Karpas-422 (cell line): ENCODE measurements at regions not wholly inside any gene's neighbourhood (a gene's known extent, or its start where the extent isn't known, plus 50 kb on each side); places are given as distances from the start of the nearest gene placed in this dataset.

Experiments used
- DNase-seq: peaks from one replicate; pipeline ENCODE4 v3.0.0-alpha.2; 2015
- H2AFZ ChIP-seq: fragments of 200-600 bp; sonication (generic); 2 replicates; pipeline ENCODE4 v1.6.1; 2014; ENCODE audit warnings: antibody characterized with exemption, low read length, mixed read lengths
- H3K27ac ChIP-seq: fragments of 200-600 bp; sonication (generic); 2 replicates; pipeline ENCODE4 v1.5.1; 2014; ENCODE audit warnings: mild to moderate bottlenecking, low read length, moderate library complexity
- H3K27me3 ChIP-seq: fragments of 200-600 bp; sonication (generic); 2 replicates; pipeline ENCODE4 v1.6.1; 2014; ENCODE audit warnings: low read length, mixed read lengths
- H3K36me3 ChIP-seq: fragments of 200-600 bp; sonication (generic); 2 replicates; pipeline ENCODE4 v1.6.1; 2014; ENCODE audit warnings: low read length, mixed read lengths; ENCODE audit not compliant: insufficient read depth
- H3K4me1 ChIP-seq: fragments of 200-600 bp; sonication (generic); 2 replicates; pipeline ENCODE4 v1.6.1; 2014; ENCODE audit warnings: mild to moderate bottlenecking, low read length, mixed read lengths
- H3K4me2 ChIP-seq: fragments of 200-600 bp; sonication (generic); 2 replicates; pipeline ENCODE4 v1.6.1; 2014; ENCODE audit warnings: low read length, low read depth, mild to moderate bottlenecking; ENCODE audit not compliant: poor library complexity, severe bottlenecking
- H3K4me3 ChIP-seq: fragments of 200-600 bp; sonication (generic); 2 replicates; pipeline ENCODE4 v1.5.1; 2014; ENCODE audit warnings: mild to moderate bottlenecking, antibody characterized with exemption, low read length, mixed read lengths
- H3K79me2 ChIP-seq: fragments of 200-600 bp; sonication (generic); 2 replicates; pipeline ENCODE4 v1.6.1; 2014; ENCODE audit warnings: mild to moderate bottlenecking, low read length, mixed read lengths
- H3K9ac ChIP-seq: fragments of 200-600 bp; sonication (generic); 2 replicates; pipeline ENCODE4 v1.6.0; 2014; ENCODE audit warnings: low read length
- H3K9me2 ChIP-seq: fragments of 200-600 bp; sonication (generic), shearing (Covaris generic); replicated peaks from 2 replicates; pipeline ENCODE4 v1.6.0; 2014; ENCODE audit warnings: mild to moderate bottlenecking, low read length, moderate library complexity; ENCODE audit not compliant: insufficient read depth
- H3K9me3 ChIP-seq: fragments of 300-700, 200-600 bp; sonication (generic); 2 replicates; pipeline ENCODE4 v1.6.1; 2014; ENCODE audit warnings: low read length, mixed read lengths
- H4K20me1 ChIP-seq: fragments of 200-600 bp; sonication (generic); 2 replicates; pipeline ENCODE4 v1.6.1; 2014; ENCODE audit warnings: mild to moderate bottlenecking, antibody characterized with exemption, low read length, low read depth; ENCODE audit not compliant: insufficient read depth

GRCh38 chr7:67595431-67596180, 599.0 kb downstream of the TYW1 start:
- DNase-seq: no peak

DNA sequence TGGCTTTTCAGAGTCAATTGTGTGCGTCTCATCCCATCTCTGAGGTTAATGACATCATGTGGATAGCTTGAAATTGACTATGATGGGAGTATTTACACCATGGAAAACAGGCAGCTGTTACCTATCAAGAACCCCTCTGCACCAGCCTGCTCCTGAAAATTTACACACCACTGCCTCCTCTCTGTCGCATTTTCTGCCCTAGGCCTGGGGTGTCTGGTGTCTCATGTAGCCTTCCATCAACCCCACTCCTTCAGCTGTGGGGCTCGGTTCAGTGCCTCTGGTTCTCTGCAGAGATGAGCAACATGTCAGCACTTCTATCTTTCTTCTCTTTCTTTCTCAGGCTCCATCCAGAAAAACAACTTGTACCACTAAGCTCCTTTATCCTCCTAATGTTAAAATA, 600.5 kb downstream of the TYW1 start:
- Histone ChIP-seq H3K79me2 (no peaks in the 10 kb centered on the region), H3K4me3 (no peak overlapping the region), H3K4me1 (no peaks in the 10 kb centered on the region), H3K9me2 (0 out of 2 replicates have a peak, but pooled peaks cover 2% of the 10 kb centered on the region), H3K27ac (no peak overlapping the region), H3K36me3 (no peaks in the 10 kb centered on the region), H3K27me3 (no peaks in the 10 kb centered on the region), H3K9ac (no peak overlapping the region), H3K9me3 (no peaks in the 10 kb centered on the region), H2AFZ (no peak overlapping the region), H3K4me2 (no peak overlapping the region), H4K20me1 (no peaks in the 10 kb centered on the region)
- DNase-seq: no peak

More at GRCh38 chr7:67595431-67596180, 599.0 kb downstream of the TYW1 start:
- Histone ChIP-seq H3K9ac (no peak overlapping the region), H4K20me1 (no peaks in the 10 kb centered on the region), H3K4me2 (no peak overlapping the region), H3K79me2 (no peaks in the 10 kb centered on the region), H3K4me3 (no peak overlapping the region), H3K27me3 (no peaks in the 10 kb centered on the region), H3K9me2 (0 out of 2 replicates have a peak, but pooled peaks cover 2% of the 10 kb centered on the region), H3K27ac (no peak overlapping the region), H3K36me3 (no peaks in the 10 kb centered on the region), H3K9me3 (no peaks in the 10 kb centered on the region), H2AFZ (no peak overlapping the region), H3K4me1 (no peaks in the 10 kb centered on the region)

- Histone ChIP-seq H3K27me3 (no peaks in the 10 kb centered on the region), H3K9ac (no peak overlapping the region), H3K4me2 (no peak overlapping the region), H3K27ac (no peak overlapping the region), H2AFZ (no peak overlapping the region), H3K9me3 (no peaks in the 10 kb centered on the region), H3K36me3 (no peaks in the 10 kb centered on the region), H3K4me3 (no peak overlapping the region), H3K4me1 (no peaks in the 10 kb centered on the region), H3K79me2 (no peaks in the 10 kb centered on the region), H4K20me1 (no peaks in the 10 kb centered on the region), H3K9me2 (0 out of 2 replicates have a peak, but pooled peaks cover 2% of the 10 kb centered on the region)
- DNase-seq: no peak
These were observed 601.8 kb downstream of the TYW1 start for GRCh38 chr7:67598469-67598868.

DNA sequence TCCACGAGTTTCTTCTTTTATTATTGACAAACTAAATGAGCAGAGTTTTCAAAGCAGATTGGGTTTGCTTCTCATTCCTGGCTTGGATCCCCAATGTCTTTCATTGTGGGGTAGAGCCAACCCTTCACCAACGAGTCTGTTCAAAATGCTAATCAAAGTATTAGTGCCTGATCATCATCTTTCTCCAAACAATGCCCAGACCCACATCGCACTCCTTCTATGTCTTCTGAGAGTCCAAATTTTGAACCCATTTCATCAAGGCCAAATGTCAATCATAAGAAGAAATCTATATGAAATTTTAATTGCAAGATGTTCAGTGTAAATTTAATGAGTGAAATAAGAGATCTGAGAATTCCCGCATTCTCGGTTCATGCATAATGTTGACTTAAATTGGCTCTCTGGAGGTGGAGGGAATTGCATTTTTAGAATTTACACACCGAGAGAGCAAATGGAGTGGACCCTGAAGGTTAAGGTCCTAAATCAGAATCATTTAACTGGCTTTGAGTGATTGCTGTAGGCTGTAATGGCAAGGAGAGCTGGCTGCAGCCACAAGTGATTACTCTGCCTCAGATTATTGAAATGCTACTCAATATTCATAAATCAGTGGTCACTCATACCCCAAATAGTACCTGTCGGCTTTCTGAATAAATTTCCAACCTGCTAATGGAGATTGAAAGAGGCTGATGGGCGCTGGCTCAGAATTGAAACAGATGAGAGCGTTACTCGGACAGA, 602.9 kb downstream of the TYW1 start:
- H3K4me1 ChIP-seq: no peaks in the 10 kb centered on the region
- H3K9ac ChIP-seq: no peak overlapping the region
- no peak overlapping the region for H3K4me3 ChIP-seq
- no peak overlapping the region for H3K4me2 ChIP-seq
- no peak overlapping the region for H3K27ac ChIP-seq
- no peaks in the 10 kb centered on the region for H3K79me2 ChIP-seq
- no peaks in the 10 kb centered on the region for H3K27me3 ChIP-seq
- 0 out of 2 replicates have a peak, but pooled peaks cover 2% of the 10 kb centered on the region for H3K9me2 ChIP-seq
- H3K36me3 ChIP-seq: no peaks in the 10 kb centered on the region
- DNase-seq: no peak
- no peaks in the 10 kb centered on the region for H4K20me1 ChIP-seq
- H3K9me3 ChIP-seq: no peaks in the 10 kb centered on the region
- no peak overlapping the region for H2AFZ ChIP-seq

DNA sequence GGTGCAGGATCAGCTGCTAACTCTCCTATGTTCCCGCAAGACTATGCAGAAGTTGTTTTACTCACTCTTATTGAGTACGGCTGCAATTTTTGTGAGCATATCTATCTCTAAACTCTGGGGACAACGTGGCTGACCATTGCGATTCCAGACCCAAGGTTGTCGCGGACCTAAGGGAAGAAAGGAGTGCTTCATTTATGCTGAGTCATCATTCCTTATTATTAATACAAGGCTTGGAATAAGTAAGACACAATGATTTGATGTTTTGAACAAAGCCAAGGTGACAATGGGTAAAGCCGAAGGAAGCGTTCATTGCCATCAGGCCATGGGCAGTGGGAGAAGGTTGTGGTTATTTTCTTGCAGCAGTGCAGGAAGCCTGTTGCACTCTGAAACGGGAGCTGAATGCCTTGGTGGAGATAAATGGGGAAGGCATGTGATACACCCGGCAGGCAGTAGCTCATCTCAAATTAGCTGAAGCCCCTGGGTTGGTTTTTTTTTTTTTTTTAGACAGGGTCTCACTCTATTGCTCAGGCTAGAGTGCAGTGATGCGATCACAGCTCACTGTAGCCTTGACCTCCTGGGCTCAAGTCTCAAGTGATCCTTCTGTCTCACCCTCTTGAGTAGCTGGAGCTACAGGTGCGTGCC, 605.7 kb downstream of the TYW1 start:
- Histone ChIP-seq H2AFZ (no peak overlapping the region), H3K9me3 (no peaks in the 10 kb centered on the region), H3K4me1 (no peaks in the 10 kb centered on the region), H3K36me3 (no peaks in the 10 kb centered on the region), H3K9me2 (0 out of 2 replicates have a peak, but pooled peaks cover 2% of the 10 kb centered on the region), H3K9ac (no peak overlapping the region), H3K27me3 (no peaks in the 10 kb centered on the region), H3K4me3 (no peak overlapping the region), H3K79me2 (no peaks in the 10 kb centered on the region), H3K4me2 (no peak overlapping the region), H3K27ac (no peak overlapping the region), H4K20me1 (no peaks in the 10 kb centered on the region)
- no peak for DNase-seq

- Histone ChIP-seq H4K20me1 (no peaks in the 10 kb centered on the region), H3K27ac (no peak overlapping the region)
- no peak for DNase-seq
These were observed 608.1 kb downstream of the TYW1 start for GRCh38 chr7:67604461-67605386.

DNA sequence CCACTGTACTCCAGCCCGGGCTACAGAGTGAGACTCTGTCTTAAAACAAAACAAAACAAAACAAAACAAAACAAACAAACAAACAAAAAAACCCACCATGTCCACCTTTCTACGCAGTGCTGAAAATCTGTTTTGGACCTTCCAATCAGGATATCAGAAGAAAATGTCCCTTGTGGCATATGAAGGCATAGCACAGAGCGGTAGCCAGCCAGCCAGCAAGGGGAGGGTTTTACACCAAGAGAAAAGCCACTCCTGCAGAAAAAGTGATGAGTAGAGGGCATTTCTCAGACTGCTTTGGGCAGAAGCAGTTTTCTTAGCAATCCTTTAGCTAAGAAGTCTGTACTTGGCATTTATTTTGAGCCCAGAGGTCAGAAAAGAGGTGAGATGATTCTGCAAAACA, 612.2 kb downstream of the TYW1 start:
- H3K79me2 ChIP-seq: no peaks in the 10 kb centered on the region
- no peak overlapping the region for H3K4me2 ChIP-seq
- H3K9me3 ChIP-seq: no peaks in the 10 kb centered on the region
- no peak overlapping the region for H3K4me3 ChIP-seq
- H3K9me2 ChIP-seq: no peaks in the 10 kb centered on the region
- no peak overlapping the region for H3K9ac ChIP-seq
- H3K27me3 ChIP-seq: no peaks in the 10 kb centered on the region
- H3K27ac ChIP-seq: no peak overlapping the region
- H3K36me3 ChIP-seq: no peaks in the 10 kb centered on the region
- no peak for DNase-seq
- H2AFZ ChIP-seq: no peak overlapping the region
- no peaks in the 10 kb centered on the region for H3K4me1 ChIP-seq
- H4K20me1 ChIP-seq: no peaks in the 10 kb centered on the region

More at GRCh38 chr7:67604461-67605386, 608.1 kb downstream of the TYW1 start:
- Histone ChIP-seq H3K36me3 (no peaks in the 10 kb centered on the region), H3K4me3 (no peak overlapping the region), H3K79me2 (no peaks in the 10 kb centered on the region), H3K9me3 (no peaks in the 10 kb centered on the region), H3K27me3 (no peaks in the 10 kb centered on the region), H2AFZ (no peak overlapping the region), H3K4me2 (no peak overlapping the region), H3K9ac (no peak overlapping the region), H3K4me1 (no peaks in the 10 kb centered on the region), H3K9me2 (no peaks in the 10 kb centered on the region)
